GM12874 (cell line): ENCODE measurements at regions not wholly inside any gene's neighbourhood (a gene's known extent, or its start where the extent isn't known, plus 50 kb on each side); places are given as distances from the start of the nearest gene placed in this dataset.

Experiments
- CTCF ChIP-seq: IDR thresholded peaks from 2 replicates; pipeline ENCODE4 v1.5.1; 2011; ENCODE audit warnings: low read depth, mild to moderate bottlenecking, control low read depth, low read length, moderate library complexity; ENCODE audit not compliant: insufficient read depth

- TF ChIP-seq CTCF = no peak
Measured at GRCh38 chr12:42689699-42690098, 100.2 kb upstream of the PRICKLE1 start.

DNA sequence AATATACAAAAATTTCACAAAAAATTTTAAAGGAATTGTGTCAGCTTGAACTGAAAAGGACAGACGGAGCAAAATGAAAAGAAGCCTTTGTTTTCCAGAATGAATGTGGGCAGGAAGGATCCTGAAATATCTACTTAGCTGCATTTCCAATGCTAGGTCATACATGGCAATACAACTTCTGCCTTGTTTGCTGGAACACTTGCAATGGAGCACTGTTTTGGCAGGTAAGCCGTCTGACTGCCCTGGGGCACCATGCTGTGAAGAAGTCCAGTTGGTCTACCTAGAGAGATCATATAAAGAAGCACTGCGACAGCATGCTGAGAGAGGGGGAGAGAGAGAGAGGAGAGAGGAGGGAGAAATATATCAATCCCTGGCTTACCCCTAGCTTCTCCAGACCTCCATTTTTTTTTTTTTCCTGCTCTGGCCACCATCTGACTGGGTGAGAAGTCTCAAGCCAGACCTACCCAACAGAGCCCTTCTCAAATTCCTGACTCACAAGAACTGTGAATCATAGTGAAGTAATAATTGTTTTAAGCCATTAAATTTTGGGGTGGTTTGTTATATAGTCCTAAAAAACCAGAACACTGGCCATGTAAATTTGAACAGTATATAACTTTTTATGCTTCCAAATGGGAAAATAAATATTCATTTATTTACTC lies 97.1 kb upstream of the PRICKLE1 start:
- no peak for TF ChIP-seq CTCF

DNA sequence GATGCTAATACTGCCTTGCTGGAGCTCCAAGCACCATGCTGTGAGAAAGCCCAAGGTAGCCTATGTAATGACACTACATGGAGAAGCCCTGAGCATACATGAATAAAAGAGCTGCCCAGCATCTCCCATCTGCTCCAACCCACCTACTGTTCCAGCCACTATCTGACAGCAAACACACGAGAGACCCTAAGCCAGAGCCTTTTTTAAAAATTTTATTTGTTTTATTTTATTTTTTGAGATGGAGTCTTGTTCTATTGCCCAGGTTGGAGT lies 95.2 kb upstream of the PRICKLE1 start:
- no peak for TF ChIP-seq CTCF

GRCh38 chr12:42683933-42684801 lies 94.6 kb upstream of the PRICKLE1 start:
- TF ChIP-seq CTCF = no peak

- TF ChIP-seq CTCF = no peak
Measured at GRCh38 chr12:42683266-42683665, 93.7 kb upstream of the PRICKLE1 start.

DNA sequence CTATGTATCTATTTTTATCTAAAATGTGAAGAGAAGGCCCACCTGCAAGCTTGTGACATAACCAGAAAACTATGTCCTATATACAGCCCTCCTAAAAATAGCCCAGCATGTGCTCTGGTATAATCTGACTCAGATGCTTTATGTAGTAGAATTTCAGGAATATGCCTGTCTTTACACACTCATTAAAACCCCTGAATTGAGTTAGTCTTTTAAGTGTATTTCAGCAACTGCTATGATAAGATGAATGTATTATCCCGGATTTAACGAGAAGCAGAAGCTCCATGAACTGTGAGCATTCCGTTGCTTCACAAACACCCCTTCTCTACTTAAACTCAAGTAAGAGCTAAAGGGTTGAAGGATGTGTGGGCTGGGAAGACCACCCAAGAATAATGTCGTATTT lies 89.9 kb upstream of the PRICKLE1 start:
- no peak for TF ChIP-seq CTCF

GRCh38 chr12:42677461-42677860 lies 87.9 kb upstream of the PRICKLE1 start:
- TF ChIP-seq CTCF = no peak
